Fibroblast of the aortic adventitia (primary cell): ENCODE measurements at regions not wholly inside any gene's neighbourhood (a gene's known extent, or its start where the extent isn't known, plus 50 kb on each side); places are given as distances from the start of the nearest gene placed in this dataset.
A peak's percentile ranks its signal among the peaks of the same experiment; 100 is the strongest.

Experiments used
- DNase-seq: peaks from one replicate; pipeline ENCODE4 v3.0.0-alpha.2; 2010; ENCODE audit warnings: low read depth
- H3K4me3 ChIP-seq: 2 replicates; pipeline ENCODE4 v1.5.1; 2011; ENCODE audit warnings: low read depth, mild to moderate bottlenecking, control low read depth, low read length, moderate library complexity
- CTCF ChIP-seq: IDR thresholded peaks from 2 replicates; pipeline ENCODE4 v1.5.1; 2011; ENCODE audit warnings: mild to moderate bottlenecking, low read length, control low read depth, inconsistent platforms; ENCODE audit not compliant: insufficient read depth

GRCh38 chr1:243939167-243939848 is 89.3 kb upstream of the AKT3 start:
- no peak overlapping the region for H3K4me3 ChIP-seq
- no peak for TF ChIP-seq CTCF
- DNase-seq, result peak; percentile 50

DNA sequence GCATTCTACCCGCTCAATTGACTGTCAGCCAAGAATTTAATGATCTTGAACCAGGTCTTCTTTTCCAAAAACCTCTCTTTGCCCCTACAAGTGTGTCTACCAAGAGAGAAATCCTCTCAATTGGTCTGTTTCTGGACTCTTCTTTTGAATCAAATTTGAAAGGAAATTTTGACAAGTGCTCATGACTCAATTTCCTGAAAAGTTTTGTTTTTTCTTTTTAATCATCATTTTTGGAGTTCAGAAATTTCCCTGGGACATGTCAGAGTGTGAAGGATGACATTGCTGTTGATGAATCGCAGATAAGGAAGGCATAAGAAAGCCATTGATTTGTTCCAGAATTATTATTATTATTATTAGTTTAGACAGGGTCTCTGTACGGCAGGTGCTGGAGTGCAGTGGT is 88.2 kb upstream of the AKT3 start:
- no peak for DNase-seq
- TF ChIP-seq CTCF, result no peak
- H3K4me3 ChIP-seq, result no peak overlapping the region

DNA sequence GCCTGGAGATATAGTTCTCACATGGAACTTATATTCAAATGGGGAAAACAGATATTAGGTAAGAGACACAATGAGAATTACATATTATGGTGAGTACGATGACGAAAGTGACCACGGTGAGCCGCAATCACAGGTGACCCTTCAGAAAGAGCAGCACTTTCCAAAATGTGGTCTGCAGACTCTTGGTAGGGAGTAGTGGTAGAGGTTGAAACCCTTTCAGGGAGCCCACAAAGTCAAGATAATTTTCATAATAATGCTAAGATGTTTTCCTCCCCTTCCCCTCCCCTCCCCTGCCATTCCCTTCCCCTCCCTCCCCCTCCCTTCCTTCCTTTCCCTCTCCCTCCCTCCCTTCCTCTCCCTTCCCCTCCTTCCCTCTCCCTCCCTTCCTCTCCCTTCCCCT is 83.5 kb upstream of the AKT3 start:
- TF ChIP-seq CTCF, result no peak
- H3K4me3 ChIP-seq, result no peak overlapping the region
- no peak for DNase-seq

- TF ChIP-seq CTCF, result no peak
- H3K4me3 ChIP-seq, result no peak overlapping the region
- no peak for DNase-seq
These were observed 81.9 kb upstream of the AKT3 start for GRCh38 chr1:243931957-243932356.

DNA sequence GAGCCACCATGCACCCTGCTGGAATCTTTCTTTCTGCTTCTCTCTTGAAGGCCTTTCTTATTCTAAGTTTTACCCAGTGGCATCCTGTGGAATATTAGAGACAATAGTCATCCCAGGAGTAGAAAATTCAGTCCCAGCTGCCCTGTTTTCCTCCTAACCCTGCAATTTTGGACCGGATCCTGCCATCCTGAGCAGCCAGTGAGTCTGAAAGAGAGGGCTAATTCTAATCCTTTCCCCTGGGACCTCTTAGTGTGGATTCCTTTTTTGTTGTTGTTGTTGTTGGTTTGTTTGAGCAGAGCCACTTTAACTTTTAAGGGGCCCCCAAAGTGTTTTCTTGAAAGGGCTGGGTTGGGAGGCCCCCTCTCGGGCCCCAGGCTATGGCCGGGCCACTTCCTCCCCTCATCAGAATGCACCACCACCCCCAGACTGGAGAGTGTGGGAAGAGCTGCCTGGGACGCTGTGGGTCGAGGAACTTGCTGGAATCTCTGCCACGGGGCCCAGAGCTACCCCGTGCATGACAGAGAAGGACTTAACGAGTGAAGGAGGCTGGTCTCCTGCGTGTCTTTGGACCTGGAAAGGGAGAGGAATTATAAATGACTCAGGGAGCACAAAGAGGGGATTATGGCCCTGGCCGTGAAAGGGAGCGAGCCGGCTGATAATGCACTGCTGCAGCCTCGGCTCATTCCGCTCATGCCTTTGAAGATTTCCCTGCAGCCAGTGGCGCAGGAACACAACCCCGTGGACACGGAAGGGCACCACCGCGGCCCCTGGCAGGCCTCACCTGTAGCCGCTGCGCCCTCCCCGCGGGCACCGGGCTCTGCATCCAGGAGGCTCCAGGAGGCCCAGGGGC is 81.0 kb upstream of the AKT3 start:
- H3K4me3 ChIP-seq, result no peak overlapping the region
- no peak for DNase-seq
- TF ChIP-seq CTCF, result no peak

DNA sequence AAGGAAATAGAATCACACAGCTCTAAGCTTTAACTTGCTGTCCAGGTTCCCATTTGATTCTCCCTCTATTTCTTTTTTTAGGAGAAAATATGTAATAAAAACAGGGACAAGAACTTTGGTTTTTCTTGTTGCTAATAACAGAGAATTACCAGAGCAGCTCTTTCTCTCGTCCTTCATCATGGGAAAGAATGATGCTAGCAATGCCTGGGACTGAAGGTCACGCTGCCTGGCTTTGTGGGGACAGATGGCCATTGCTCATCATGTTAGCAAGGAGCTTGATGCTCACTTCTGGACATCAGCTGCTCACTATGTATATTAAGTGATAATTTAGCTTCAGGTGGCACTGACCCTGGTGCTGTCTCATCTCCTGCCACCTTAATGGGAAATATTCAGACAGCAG is 77.3 kb upstream of the AKT3 start:
- no peak for DNase-seq
- no peak overlapping the region for H3K4me3 ChIP-seq
- TF ChIP-seq CTCF, result no peak
